ENCODE measurements at regions not wholly inside any gene's neighbourhood (a gene's known extent, or its start where the extent isn't known, plus 50 kb on each side); places are given as distances from the start of the nearest gene placed in this dataset.
"Not testable (repeated sequence)": the region's sequence is repeated elsewhere in the genome, so short reads cannot be mapped to it uniquely, and the experiment has no call there.

DNA sequence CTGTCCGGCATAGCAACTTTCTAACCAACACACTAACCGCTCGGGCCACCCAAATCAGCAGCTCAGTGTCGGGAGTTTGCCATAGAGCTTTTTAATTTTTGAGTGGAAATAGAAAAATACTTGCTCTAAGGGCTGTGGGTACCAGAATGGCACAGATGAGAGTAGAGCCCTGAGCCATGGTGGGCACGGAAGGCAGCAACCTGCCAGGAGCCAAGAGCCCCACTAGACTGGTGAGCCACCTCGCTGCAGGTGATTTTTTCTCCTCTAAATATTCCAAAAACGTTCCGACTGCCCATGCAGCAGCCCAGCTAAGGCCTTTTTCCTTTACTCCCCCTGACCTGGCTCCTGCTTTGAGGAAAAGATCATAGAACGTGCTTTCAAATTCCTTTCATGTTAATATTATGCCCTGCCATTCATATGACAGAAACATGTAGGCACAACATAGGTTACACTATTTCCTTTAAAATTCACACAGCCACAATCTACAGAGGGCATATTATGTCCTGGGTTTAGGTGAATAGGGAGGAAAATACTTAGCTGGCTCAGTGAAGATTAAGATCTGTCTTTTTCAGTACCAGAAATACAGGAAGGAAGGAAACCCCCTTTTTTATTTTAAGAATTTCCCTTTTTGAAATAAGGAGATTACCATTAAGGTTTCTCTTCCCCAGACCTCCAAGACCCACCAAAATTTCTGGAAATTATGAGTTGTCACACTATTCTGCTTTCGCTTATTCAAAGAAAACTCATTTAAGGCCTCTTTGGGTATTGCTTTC, 81.0 kb upstream of the ATP12A start:
- Mint-ChIP-seq H3K9me3 (ENCODE audit: low read depth) (peaks cover 13% of the 10 kb centered on the region), H3K27me3 (ENCODE audit: low read depth) (peaks cover 31% of the 10 kb centered on the region)
- not testable (repeated sequence) for H3K4me1 Mint-ChIP-seq (ENCODE audit: low read depth); H3K4me3 Mint-ChIP-seq (ENCODE audit: unreplicated experiment); H3K27ac Mint-ChIP-seq (ENCODE audit: unreplicated experiment); DNase-seq (ENCODE audit: low spot score); H3K36me3 Mint-ChIP-seq (ENCODE audit: low read depth)

DNA sequence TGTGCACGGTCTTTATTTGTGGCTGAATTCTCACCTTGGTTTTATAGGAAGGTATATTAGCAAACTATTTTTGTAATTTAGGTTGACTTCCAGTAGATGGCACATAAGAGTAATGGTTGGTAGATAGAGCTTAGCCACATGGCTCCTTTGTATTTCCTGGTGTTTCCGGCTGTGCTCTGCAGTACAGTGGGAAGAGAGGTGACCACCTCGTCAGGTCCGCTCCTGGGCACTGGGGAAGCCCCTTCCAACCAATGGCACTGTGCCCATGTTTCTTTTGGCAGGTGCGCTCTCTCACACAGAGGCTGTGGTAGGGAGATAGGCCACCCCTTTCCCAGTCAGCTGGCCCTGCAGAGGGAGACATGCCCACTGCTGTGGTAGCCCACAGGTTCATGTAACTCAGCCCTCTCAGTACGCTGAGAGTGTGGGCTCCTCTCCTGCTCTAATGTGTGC, 74.3 kb upstream of the ATP12A start:
- H3K9me3 Mint-ChIP-seq (ENCODE audit: low read depth), result peaks cover 17% of the 10 kb centered on the region
- no peak for DNase-seq (ENCODE audit: low spot score)
- no peak overlapping the region for H3K27ac Mint-ChIP-seq (ENCODE audit: unreplicated experiment)
- H3K27me3 Mint-ChIP-seq (ENCODE audit: low read depth), result peaks cover 16% of the 10 kb centered on the region
- no peak overlapping the region for H3K4me3 Mint-ChIP-seq (ENCODE audit: unreplicated experiment)
- peaks cover 4% of the 10 kb centered on the region for H3K36me3 Mint-ChIP-seq (ENCODE audit: low read depth)
- no peaks in the 10 kb centered on the region for H3K4me1 Mint-ChIP-seq (ENCODE audit: low read depth)
- TF ChIP-seq, protein P1, sequence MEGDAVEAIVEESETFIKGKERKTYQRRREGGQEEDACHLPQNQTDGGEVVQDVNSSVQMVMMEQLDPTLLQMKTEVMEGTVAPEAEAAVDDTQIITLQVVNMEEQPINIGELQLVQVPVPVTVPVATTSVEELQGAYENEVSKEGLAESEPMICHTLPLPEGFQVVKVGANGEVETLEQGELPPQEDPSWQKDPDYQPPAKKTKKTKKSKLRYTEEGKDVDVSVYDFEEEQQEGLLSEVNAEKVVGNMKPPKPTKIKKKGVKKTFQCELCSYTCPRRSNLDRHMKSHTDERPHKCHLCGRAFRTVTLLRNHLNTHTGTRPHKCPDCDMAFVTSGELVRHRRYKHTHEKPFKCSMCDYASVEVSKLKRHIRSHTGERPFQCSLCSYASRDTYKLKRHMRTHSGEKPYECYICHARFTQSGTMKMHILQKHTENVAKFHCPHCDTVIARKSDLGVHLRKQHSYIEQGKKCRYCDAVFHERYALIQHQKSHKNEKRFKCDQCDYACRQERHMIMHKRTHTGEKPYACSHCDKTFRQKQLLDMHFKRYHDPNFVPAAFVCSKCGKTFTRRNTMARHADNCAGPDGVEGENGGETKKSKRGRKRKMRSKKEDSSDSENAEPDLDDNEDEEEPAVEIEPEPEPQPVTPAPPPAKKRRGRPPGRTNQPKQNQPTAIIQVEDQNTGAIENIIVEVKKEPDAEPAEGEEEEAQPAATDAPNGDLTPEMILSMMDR (IDR thresholded peaks at IDR 0.05), result peak; percentile 75

DNA sequence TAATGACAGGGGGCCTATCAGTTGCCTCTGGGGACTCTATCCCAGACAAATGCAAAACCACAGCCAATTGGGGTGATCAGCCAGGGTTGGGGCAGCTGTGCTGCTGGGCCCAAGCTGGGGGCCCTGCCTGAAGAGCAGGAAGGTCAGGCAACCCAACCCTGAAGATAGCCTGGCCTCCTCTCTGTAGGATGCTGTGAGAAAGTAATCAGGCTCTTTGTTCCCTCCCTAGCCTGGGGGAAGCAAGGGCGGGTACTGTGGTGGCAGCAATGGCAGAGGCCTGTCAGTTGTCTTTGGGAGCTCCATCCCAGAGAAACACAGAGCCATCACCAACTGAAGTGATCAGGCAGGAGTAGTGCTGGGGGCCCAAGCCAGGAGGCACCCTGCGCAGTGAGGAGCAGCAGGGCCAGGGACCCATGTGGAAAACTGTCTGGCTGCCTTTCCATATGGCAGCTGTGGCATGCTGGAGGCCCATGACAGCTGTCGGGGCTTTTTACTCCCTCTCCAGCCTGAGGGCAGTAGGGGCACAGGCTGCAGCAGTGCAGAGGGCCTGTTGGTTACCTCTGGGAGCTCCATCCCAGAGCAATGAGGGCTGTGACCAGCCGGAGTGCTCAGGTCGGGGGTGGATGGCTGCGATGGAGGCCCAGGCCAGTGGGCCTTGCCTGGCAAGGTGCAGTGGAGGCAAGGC, 73.6 kb upstream of the ATP12A start:
- Mint-ChIP-seq H3K36me3 (ENCODE audit: low read depth) (peaks cover 4% of the 10 kb centered on the region), H3K27ac (ENCODE audit: unreplicated experiment) (no peak overlapping the region)
- DNase-seq (ENCODE audit: low spot score), result no peak

DNA sequence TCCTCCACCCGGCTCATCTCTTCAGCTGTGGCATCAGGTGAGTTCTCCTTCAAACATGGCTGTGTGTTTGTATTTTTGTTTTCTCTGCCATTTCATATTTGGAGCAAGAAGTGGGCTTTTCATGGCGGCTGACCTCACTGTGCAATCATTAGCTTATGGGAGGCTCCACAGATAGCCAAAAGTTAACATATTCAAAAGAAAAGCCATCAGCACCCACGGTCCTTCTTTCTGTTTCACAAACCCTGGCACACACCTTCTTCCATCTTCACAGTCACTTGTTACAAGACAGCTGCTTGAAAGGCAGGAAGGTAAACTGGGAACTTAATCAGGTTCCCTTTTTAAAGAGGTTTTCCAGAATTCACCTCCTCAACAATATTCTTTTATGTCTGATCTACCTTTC, 69.3 kb upstream of the ATP12A start:
- Mint-ChIP-seq H3K27ac (ENCODE audit: unreplicated experiment) (no peak overlapping the region), H3K36me3 (ENCODE audit: low read depth) (no peaks in the 10 kb centered on the region), H3K4me3 (ENCODE audit: unreplicated experiment) (no peak overlapping the region), H3K9me3 (ENCODE audit: low read depth) (no peaks in the 10 kb centered on the region), H3K27me3 (ENCODE audit: low read depth) (no peaks in the 10 kb centered on the region), H3K4me1 (ENCODE audit: low read depth) (no peaks in the 10 kb centered on the region)
- no peak for DNase-seq (ENCODE audit: low spot score)
- TF ChIP-seq, protein P1 (IDR thresholded peaks at IDR 0.05), result no peak

More for the DNA sequence above, 73.6 kb upstream of the ATP12A start:
- H3K4me3 Mint-ChIP-seq (ENCODE audit: unreplicated experiment), result no peak overlapping the region
- TF ChIP-seq, protein P1 (IDR thresholded peaks at IDR 0.05), result no peak
- H3K4me1 Mint-ChIP-seq (ENCODE audit: low read depth), result no peaks in the 10 kb centered on the region
- peaks cover 17% of the 10 kb centered on the region for H3K9me3 Mint-ChIP-seq (ENCODE audit: low read depth)
- H3K27me3 Mint-ChIP-seq (ENCODE audit: low read depth), result peaks cover 15% of the 10 kb centered on the region

DNA sequence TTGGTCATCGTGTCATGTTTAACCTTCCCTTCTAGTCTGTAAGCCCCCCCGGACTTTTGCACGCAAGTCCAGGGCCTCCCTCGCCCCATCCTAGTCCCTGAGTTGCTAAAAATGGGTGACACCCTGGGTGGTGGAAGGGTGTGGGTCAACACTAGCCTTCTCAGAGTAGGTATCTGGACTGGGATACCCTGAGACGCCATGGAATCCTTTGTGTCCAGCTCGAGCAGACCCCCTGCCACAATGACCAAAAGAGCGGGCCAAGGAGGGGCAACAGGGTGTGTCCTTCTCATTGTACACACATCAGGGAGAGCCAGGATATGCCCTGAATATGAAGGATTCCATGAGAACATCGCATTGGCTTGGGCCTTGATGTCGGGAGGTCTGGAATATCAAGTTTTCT, 67.5 kb upstream of the ATP12A start:
- no peaks in the 10 kb centered on the region for H3K27me3 Mint-ChIP-seq (ENCODE audit: low read depth)

More for the DNA sequence above, 67.5 kb upstream of the ATP12A start:
- no peak for DNase-seq (ENCODE audit: low spot score)
- TF ChIP-seq, protein P1 (IDR thresholded peaks at IDR 0.05), result no peak
- H3K4me3 Mint-ChIP-seq (ENCODE audit: unreplicated experiment), result no peak overlapping the region
- H3K4me1 Mint-ChIP-seq (ENCODE audit: low read depth), result no peaks in the 10 kb centered on the region
- no peaks in the 10 kb centered on the region for H3K9me3 Mint-ChIP-seq (ENCODE audit: low read depth)
- H3K27ac Mint-ChIP-seq (ENCODE audit: unreplicated experiment), result no peak overlapping the region
- H3K36me3 Mint-ChIP-seq (ENCODE audit: low read depth), result no peaks in the 10 kb centered on the region

Measured in chondrocyte (in vitro differentiated cells).